ENCODE measurements at regions not wholly inside any gene's neighbourhood (a gene's known extent, or its start where the extent isn't known, plus 50 kb on each side); places are given as distances from the start of the nearest gene placed in this dataset.
A peak's percentile ranks its signal among the peaks of the same experiment; 100 is the strongest.

GRCh38 chr3:14590569-14590968, 50.4 kb upstream of the GRIP2 start:
- DNase-seq, result no peak

GRCh38 chr3:14592390-14592789, 52.2 kb upstream of the GRIP2 start:
- no peak for DNase-seq

- DNase-seq, result no peak
Measured at GRCh38 chr3:14592836-14593235, 52.7 kb upstream of the GRIP2 start.

GRCh38 chr3:14594234-14594633, 54.1 kb upstream of the GRIP2 start:
- no peak for DNase-seq

GRCh38 chr3:14595561-14595960, 55.4 kb upstream of the GRIP2 start:
- DNase-seq, result no peak

- DNase-seq, result no peak
Measured at GRCh38 chr3:14597266-14597665, 54.3 kb upstream of the CCDC174 start.

GRCh38 chr3:14598143-14598569, 53.4 kb upstream of the CCDC174 start:
- DNase-seq, result peak; percentile 11

- DNase-seq, result no peak
Measured at GRCh38 chr3:14599488-14599887, 52.1 kb upstream of the CCDC174 start.

GRCh38 chr3:14600075-14600474, 51.5 kb upstream of the CCDC174 start:
- DNase-seq, result no peak

- DNase-seq, result no peak
Measured at GRCh38 chr3:14600856-14601610, 50.5 kb upstream of the CCDC174 start.

- DNase-seq, result no peak
Measured at GRCh38 chr3:14601692-14602005, 49.9 kb upstream of the CCDC174 start.
